ENCODE measurements at regions not wholly inside any gene's neighbourhood (a gene's known extent, or its start where the extent isn't known, plus 50 kb on each side); places are given as distances from the start of the nearest gene placed in this dataset.

DNA sequence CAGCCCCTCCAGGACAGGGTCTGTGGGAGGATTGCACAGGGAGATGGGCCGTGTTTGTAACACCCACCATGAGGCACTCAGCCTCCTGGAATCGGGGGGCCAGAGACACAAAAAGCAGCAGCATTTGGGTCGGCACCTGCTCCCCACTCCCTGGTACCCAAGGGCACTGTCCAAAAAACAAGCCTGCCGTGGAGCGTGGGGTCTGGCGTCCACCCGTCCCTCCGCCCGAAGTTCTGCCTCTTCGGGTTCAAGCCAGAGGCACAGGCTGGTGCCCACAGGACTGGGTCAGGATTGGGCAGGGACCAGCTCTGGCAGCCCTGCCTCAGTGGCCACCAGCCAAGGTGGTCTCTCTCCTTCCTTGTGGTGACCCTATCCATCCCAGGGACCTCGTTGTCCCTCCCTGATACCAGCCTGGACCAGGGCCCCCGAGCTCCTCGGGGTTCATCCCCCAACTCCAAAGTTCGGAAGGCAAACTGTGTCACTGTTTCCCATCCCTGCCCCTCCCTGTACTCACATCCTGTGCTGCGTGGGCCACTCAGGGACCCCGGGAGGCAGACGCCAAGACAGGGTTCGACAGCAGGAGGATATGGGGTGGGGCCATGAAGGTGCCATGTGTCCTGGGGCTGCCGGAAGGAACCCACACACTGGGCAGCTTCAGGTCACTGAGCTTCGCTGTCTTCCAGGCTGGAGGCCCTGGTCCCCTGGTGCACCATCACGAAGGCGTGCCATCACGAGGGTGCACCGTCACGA is 126.0 kb upstream of the HDAC4 start:
- TF ChIP-seq ESRRG (CRISPR knock-in tag; IDR thresholded peaks at IDR 0.05) (no peak), ZFP3 (CRISPR knock-in tag; IDR thresholded peaks at IDR 0.05) (no peak), BACH2 (CRISPR knock-in tag; IDR thresholded peaks at IDR 0.05; ENCODE audit: borderline replicate concordance) (no peak), PPARA (CRISPR knock-in tag; IDR thresholded peaks at IDR 0.05; ENCODE audit: borderline replicate concordance) (no peak)
- TF ChIP-seq, protein P1, sequence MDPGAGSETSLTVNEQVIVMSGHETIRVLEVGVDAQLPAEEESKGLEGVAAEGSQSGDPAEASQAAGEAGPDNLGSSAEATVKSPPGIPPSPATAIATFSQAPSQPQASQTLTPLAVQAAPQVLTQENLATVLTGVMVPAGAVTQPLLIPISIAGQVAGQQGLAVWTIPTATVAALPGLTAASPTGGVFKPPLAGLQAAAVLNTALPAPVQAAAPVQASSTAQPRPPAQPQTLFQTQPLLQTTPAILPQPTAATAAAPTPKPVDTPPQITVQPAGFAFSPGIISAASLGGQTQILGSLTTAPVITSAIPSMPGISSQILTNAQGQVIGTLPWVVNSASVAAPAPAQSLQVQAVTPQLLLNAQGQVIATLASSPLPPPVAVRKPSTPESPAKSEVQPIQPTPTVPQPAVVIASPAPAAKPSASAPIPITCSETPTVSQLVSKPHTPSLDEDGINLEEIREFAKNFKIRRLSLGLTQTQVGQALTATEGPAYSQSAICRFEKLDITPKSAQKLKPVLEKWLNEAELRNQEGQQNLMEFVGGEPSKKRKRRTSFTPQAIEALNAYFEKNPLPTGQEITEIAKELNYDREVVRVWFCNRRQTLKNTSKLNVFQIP (CRISPR knock-in tag; IDR thresholded peaks at IDR 0.05; ENCODE audit: borderline replicate concordance, low read depth): no peak
- TF ChIP-seq, protein P2, sequence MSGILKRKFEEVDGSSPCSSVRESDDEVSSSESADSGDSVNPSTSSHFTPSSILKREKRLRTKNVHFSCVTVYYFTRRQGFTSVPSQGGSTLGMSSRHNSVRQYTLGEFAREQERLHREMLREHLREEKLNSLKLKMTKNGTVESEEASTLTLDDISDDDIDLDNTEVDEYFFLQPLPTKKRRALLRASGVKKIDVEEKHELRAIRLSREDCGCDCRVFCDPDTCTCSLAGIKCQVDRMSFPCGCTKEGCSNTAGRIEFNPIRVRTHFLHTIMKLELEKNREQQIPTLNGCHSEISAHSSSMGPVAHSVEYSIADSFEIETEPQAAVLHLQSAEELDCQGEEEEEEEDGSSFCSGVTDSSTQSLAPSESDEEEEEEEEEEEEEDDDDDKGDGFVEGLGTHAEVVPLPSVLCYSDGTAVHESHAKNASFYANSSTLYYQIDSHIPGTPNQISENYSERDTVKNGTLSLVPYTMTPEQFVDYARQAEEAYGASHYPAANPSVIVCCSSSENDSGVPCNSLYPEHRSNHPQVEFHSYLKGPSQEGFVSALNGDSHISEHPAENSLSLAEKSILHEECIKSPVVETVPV (CRISPR knock-in tag; IDR thresholded peaks at IDR 0.05): no peak
- no peak for ATAC-seq

DNA sequence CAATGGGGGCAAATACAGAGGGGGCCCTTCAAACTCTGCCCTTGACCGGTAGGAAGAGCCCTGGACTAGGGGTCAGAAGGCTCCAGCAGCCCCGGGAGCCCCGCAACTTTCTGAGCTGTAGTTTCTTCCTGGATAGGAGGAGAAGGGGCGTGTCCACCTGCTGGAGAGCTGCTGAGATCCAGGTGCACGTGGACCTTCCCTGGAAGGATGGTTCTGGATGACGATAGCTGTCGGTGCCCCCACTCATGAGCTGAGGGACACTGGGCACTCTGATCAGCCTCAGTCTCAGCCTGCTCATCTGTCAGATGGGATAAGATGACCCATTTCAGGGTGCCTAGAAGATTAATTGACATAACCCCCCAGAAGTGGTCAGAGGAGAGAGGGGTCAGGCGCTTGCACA is 125.2 kb upstream of the HDAC4 start:
- TF ChIP-seq GLIS3 (CRISPR knock-in tag; IDR thresholded peaks at IDR 0.05) (no peak), RARB (CRISPR knock-in tag; IDR thresholded peaks at IDR 0.05) (no peak), ZFP3 (CRISPR knock-in tag; IDR thresholded peaks at IDR 0.05) (no peak), OSR1 (CRISPR knock-in tag; IDR thresholded peaks at IDR 0.05) (no peak), ISL1 (CRISPR knock-in tag; IDR thresholded peaks at IDR 0.05) (no peak), ZC3H10 (CRISPR knock-in tag; IDR thresholded peaks at IDR 0.05) (no peak), TCF4 (CRISPR knock-in tag; IDR thresholded peaks at IDR 0.05; ENCODE audit: borderline replicate concordance) (no peak)
- TF ChIP-seq, protein P3, sequence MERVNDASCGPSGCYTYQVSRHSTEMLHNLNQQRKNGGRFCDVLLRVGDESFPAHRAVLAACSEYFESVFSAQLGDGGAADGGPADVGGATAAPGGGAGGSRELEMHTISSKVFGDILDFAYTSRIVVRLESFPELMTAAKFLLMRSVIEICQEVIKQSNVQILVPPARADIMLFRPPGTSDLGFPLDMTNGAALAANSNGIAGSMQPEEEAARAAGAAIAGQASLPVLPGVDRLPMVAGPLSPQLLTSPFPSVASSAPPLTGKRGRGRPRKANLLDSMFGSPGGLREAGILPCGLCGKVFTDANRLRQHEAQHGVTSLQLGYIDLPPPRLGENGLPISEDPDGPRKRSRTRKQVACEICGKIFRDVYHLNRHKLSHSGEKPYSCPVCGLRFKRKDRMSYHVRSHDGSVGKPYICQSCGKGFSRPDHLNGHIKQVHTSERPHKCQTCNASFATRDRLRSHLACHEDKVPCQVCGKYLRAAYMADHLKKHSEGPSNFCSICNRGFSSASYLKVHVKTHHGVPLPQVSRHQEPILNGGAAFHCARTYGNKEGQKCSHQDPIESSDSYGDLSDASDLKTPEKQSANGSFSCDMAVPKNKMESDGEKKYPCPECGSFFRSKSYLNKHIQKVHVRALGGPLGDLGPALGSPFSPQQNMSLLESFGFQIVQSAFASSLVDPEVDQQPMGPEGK (CRISPR knock-in tag; IDR thresholded peaks at IDR 0.05; ENCODE audit: borderline replicate concordance): no peak
- TF ChIP-seq, protein P4, sequence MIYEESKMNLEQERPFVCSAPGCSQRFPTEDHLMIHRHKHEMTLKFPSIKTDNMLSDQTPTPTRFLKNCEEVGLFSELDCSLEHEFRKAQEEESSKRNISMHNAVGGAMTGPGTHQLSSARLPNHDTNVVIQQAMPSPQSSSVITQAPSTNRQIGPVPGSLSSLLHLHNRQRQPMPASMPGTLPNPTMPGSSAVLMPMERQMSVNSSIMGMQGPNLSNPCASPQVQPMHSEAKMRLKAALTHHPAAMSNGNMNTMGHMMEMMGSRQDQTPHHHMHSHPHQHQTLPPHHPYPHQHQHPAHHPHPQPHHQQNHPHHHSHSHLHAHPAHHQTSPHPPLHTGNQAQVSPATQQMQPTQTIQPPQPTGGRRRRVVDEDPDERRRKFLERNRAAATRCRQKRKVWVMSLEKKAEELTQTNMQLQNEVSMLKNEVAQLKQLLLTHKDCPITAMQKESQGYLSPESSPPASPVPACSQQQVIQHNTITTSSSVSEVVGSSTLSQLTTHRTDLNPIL (CRISPR knock-in tag; IDR thresholded peaks at IDR 0.05; ENCODE audit: low read depth): no peak
- no peak for ATAC-seq

DNA sequence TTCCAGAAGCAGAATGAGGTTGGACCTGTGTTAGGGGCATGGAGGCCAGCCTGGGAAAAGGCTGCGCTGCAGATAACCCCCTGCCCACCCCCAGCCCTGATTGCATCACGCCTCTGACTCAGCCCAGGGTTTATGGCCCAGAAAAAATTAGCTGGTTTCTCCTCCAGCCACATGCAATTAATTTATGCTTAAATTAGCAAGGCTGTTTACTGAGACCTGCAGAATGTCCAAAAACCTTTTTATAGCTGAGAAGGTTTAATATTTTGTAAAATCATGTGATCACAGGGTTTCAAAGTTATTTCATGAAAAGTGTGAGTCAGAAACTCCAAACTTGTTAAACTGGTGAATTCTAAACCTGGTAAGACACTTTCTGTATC is 123.1 kb upstream of the HDAC4 start:
- TF ChIP-seq ESRRG (CRISPR knock-in tag; IDR thresholded peaks at IDR 0.05) (no peak), BACH2 (CRISPR knock-in tag; IDR thresholded peaks at IDR 0.05; ENCODE audit: borderline replicate concordance) (no peak), ZC3H10 (CRISPR knock-in tag; IDR thresholded peaks at IDR 0.05) (no peak), ZFP3 (CRISPR knock-in tag; IDR thresholded peaks at IDR 0.05) (no peak), ZNF70 (CRISPR knock-in tag; IDR thresholded peaks at IDR 0.05) (no peak), SNAI2 (CRISPR knock-in tag; IDR thresholded peaks at IDR 0.05) (no peak)
- TF ChIP-seq, protein P3 (CRISPR knock-in tag; IDR thresholded peaks at IDR 0.05; ENCODE audit: borderline replicate concordance): no peak
- no peak for ATAC-seq

DNA sequence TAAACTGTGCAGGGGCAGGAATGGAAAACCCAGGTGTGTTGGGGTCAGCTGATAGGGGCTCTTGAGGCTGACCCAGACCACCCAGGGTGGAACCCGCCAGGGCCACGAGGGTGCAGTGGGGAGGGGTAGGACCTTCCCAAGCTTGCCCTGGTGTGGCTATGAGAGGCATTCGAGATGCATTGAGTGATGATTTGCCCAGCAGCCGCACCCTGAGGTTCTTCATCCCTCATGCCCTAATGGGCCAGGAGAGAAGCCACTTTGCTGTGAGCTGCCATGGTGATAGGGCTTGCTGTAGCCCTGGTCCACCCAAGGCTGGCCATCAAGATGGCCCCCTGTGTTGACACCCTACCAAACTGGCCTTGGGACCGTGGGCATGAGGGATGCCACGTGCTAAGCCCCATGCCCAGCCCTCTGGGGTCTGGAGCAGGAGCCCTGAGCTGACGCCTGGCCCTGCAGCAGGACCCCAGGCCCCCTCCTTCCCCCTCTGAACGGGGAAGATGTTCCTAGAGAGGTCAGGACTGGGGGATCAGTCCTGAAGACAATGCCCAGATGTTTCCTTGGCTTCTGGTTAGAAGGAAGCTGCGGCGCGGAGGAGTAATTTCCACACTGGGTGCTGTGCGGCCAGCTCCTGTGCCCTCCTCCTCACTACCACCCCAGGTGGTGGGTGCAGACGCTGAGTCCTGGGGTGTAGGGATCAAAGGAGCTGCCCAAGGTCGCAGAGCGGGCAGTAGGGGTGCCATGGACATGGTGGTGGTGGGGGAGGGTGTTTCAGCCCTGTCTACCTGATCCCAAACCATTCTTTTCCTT is 122.5 kb upstream of the HDAC4 start:
- ATAC-seq: no peak
- TF ChIP-seq OSR1 (CRISPR knock-in tag; IDR thresholded peaks at IDR 0.05): no peak
- no peak for TF ChIP-seq ZNF70 (CRISPR knock-in tag; IDR thresholded peaks at IDR 0.05)
- no peak for TF ChIP-seq CSDC2 (CRISPR knock-in tag; IDR thresholded peaks at IDR 0.05)
- no peak for TF ChIP-seq ESRRG (CRISPR knock-in tag; IDR thresholded peaks at IDR 0.05)
- no peak for TF ChIP-seq SNAI2 (CRISPR knock-in tag; IDR thresholded peaks at IDR 0.05)
- no peak for TF ChIP-seq ISL1 (CRISPR knock-in tag; IDR thresholded peaks at IDR 0.05)
- TF ChIP-seq ZFP3 (CRISPR knock-in tag; IDR thresholded peaks at IDR 0.05): no peak
- TF ChIP-seq RARB (CRISPR knock-in tag; IDR thresholded peaks at IDR 0.05): no peak
- TF ChIP-seq, protein P5, sequence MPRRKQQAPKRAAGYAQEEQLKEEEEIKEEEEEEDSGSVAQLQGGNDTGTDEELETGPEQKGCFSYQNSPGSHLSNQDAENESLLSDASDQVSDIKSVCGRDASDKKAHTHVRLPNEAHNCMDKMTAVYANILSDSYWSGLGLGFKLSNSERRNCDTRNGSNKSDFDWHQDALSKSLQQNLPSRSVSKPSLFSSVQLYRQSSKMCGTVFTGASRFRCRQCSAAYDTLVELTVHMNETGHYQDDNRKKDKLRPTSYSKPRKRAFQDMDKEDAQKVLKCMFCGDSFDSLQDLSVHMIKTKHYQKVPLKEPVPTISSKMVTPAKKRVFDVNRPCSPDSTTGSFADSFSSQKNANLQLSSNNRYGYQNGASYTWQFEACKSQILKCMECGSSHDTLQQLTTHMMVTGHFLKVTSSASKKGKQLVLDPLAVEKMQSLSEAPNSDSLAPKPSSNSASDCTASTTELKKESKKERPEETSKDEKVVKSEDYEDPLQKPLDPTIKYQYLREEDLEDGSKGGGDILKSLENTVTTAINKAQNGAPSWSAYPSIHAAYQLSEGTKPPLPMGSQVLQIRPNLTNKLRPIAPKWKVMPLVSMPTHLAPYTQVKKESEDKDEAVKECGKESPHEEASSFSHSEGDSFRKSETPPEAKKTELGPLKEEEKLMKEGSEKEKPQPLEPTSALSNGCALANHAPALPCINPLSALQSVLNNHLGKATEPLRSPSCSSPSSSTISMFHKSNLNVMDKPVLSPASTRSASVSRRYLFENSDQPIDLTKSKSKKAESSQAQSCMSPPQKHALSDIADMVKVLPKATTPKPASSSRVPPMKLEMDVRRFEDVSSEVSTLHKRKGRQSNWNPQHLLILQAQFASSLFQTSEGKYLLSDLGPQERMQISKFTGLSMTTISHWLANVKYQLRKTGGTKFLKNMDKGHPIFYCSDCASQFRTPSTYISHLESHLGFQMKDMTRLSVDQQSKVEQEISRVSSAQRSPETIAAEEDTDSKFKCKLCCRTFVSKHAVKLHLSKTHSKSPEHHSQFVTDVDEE (CRISPR knock-in tag; IDR thresholded peaks at IDR 0.05): no peak
- TF ChIP-seq ZFP30 (CRISPR knock-in tag; IDR thresholded peaks at IDR 0.05): no peak
- TF ChIP-seq, protein P2 (CRISPR knock-in tag; IDR thresholded peaks at IDR 0.05): no peak
- TF ChIP-seq BACH2 (CRISPR knock-in tag; IDR thresholded peaks at IDR 0.05; ENCODE audit: borderline replicate concordance): no peak
- TF ChIP-seq TOX (CRISPR knock-in tag; IDR thresholded peaks at IDR 0.05; ENCODE audit: borderline replicate concordance): no peak
